Neural crest cell (in vitro differentiated cells): ENCODE measurements at regions not wholly inside any gene's neighbourhood (a gene's known extent, or its start where the extent isn't known, plus 50 kb on each side); places are given as distances from the start of the nearest gene placed in this dataset.

Experiments used
- DNase-seq: peaks from one replicate; pipeline ENCODE4 v3.0.0; 2021; ENCODE audit warnings: low read depth, mixed read lengths, low spot score
- H3K27ac Mint-ChIP-seq: one replicate; pipeline ENCODE4 v1.8.0; 2021; ENCODE audit warnings: mild to moderate bottlenecking, mixed read lengths; ENCODE audit not compliant: unreplicated experiment
- H3K27me3 Mint-ChIP-seq: 2 replicates; pipeline ENCODE4 v1.8.0; 2021; ENCODE audit warnings: low read depth, mild to moderate bottlenecking, mixed read lengths
- H3K36me3 Mint-ChIP-seq: 2 replicates; pipeline ENCODE4 v1.8.0; 2021; ENCODE audit warnings: low read depth, mild to moderate bottlenecking, mixed read lengths
- H3K4me1 Mint-ChIP-seq: 2 replicates; pipeline ENCODE4 v1.8.0; 2021; ENCODE audit warnings: mixed read lengths
- H3K4me3 Mint-ChIP-seq: one replicate; pipeline ENCODE4 v1.8.0; 2021; ENCODE audit warnings: mild to moderate bottlenecking, mixed read lengths
- H3K9me3 Mint-ChIP-seq: 2 replicates; pipeline ENCODE4 v1.8.0; 2021; ENCODE audit warnings: mixed read lengths
- TF ChIP-seq, protein P1 (sequence below): fragments of 200-600 bp; sonication (generic); conservative IDR thresholded peaks from 2 replicates; pipeline ENCODE4 v1.5.0; 2021; ENCODE audit warnings: antibody characterized with exemption, mild to moderate bottlenecking

GRCh38 chr1:58993403-58993802 lies 209.6 kb upstream of the JUN start:
- H3K27ac Mint-ChIP-seq = no peak overlapping the region
- TF ChIP-seq, protein P1, sequence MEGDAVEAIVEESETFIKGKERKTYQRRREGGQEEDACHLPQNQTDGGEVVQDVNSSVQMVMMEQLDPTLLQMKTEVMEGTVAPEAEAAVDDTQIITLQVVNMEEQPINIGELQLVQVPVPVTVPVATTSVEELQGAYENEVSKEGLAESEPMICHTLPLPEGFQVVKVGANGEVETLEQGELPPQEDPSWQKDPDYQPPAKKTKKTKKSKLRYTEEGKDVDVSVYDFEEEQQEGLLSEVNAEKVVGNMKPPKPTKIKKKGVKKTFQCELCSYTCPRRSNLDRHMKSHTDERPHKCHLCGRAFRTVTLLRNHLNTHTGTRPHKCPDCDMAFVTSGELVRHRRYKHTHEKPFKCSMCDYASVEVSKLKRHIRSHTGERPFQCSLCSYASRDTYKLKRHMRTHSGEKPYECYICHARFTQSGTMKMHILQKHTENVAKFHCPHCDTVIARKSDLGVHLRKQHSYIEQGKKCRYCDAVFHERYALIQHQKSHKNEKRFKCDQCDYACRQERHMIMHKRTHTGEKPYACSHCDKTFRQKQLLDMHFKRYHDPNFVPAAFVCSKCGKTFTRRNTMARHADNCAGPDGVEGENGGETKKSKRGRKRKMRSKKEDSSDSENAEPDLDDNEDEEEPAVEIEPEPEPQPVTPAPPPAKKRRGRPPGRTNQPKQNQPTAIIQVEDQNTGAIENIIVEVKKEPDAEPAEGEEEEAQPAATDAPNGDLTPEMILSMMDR = no peak
- no peak overlapping the region for H3K4me3 Mint-ChIP-seq

DNA sequence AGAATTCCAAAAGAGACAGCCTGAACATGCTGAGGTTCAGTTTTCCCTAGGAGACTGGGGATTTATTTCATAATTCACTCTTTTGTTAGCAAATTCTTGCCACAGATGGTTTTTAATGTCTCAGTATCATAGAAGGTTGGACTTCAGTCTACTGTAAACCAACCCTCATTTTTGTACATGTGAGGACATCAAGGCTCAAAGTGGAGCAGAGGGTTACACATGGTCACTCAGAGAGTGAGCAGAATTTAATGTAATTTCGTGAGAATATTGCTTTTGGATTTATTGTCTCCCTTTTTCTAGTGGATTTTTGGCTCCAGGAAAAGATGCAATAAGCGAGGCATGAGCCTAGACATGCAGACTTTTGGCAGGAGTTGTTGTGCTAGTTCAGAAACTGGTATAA lies 210.8 kb upstream of the JUN start:
- H3K4me3 Mint-ChIP-seq = no peak overlapping the region
- H3K9me3 Mint-ChIP-seq = no peaks in the 10 kb centered on the region
- no peaks in the 10 kb centered on the region for H3K36me3 Mint-ChIP-seq
- TF ChIP-seq, protein P1 = no peak
- no peak for DNase-seq
- no peaks in the 10 kb centered on the region for H3K27me3 Mint-ChIP-seq
- no peak overlapping the region for H3K27ac Mint-ChIP-seq
- peaks cover 13% of the 10 kb centered on the region for H3K4me1 Mint-ChIP-seq

More at GRCh38 chr1:58993403-58993802, 209.6 kb upstream of the JUN start:
- no peaks in the 10 kb centered on the region for H3K9me3 Mint-ChIP-seq
- no peaks in the 10 kb centered on the region for H3K27me3 Mint-ChIP-seq
- peaks cover 13% of the 10 kb centered on the region for H3K4me1 Mint-ChIP-seq
- H3K36me3 Mint-ChIP-seq = no peaks in the 10 kb centered on the region
- DNase-seq = no peak

GRCh38 chr1:58996341-58997059 lies 212.7 kb upstream of the JUN start:
- DNase-seq = no peak
- Mint-ChIP-seq H3K4me3 (no peak overlapping the region), H3K9me3 (no peaks in the 10 kb centered on the region), H3K36me3 (no peaks in the 10 kb centered on the region), H3K27me3 (no peaks in the 10 kb centered on the region), H3K27ac (no peak overlapping the region), H3K4me1 (peaks cover 13% of the 10 kb centered on the region)
- TF ChIP-seq, protein P1 = no peak

- DNase-seq = no peak
- Mint-ChIP-seq H3K4me3 (no peak overlapping the region), H3K36me3 (no peaks in the 10 kb centered on the region), H3K27me3 (no peaks in the 10 kb centered on the region), H3K27ac (no peak overlapping the region), H3K4me1 (peaks cover 13% of the 10 kb centered on the region), H3K9me3 (no peaks in the 10 kb centered on the region)
- TF ChIP-seq, protein P1 = no peak
These were observed 213.2 kb upstream of the JUN start for GRCh38 chr1:58997060-58997411.

GRCh38 chr1:58997637-58998036 lies 213.8 kb upstream of the JUN start:
- no peaks in the 10 kb centered on the region for H3K27me3 Mint-ChIP-seq
- no peaks in the 10 kb centered on the region for H3K9me3 Mint-ChIP-seq
- DNase-seq = no peak
- H3K4me3 Mint-ChIP-seq = no peak overlapping the region
- H3K36me3 Mint-ChIP-seq = no peaks in the 10 kb centered on the region
- H3K27ac Mint-ChIP-seq = no peak overlapping the region
- peaks cover 13% of the 10 kb centered on the region for H3K4me1 Mint-ChIP-seq
- TF ChIP-seq, protein P1 = no peak
